ENCODE measurements at regions not wholly inside any gene's neighbourhood (a gene's known extent, or its start where the extent isn't known, plus 50 kb on each side); places are given as distances from the start of the nearest gene placed in this dataset.

- no peak overlapping the region for H3K4me3 Mint-ChIP-seq
- intact Hi-C loops (cut with micrococcal nuclease) = no loop called here
- no peak for DNase-seq (ENCODE audit: low spot score)
- no peaks in the 10 kb centered on the region for H3K9me3 Mint-ChIP-seq
- no peaks in the 10 kb centered on the region for H3K27me3 Mint-ChIP-seq (ENCODE audit: insufficient read depth)
- no peaks in the 10 kb centered on the region for H3K36me3 Mint-ChIP-seq (ENCODE audit: low read depth)
- H3K4me1 Mint-ChIP-seq (ENCODE audit: low read depth) = no peaks in the 10 kb centered on the region
- H3K27ac Mint-ChIP-seq = no peak overlapping the region
These were observed 240.2 kb downstream of the ATG4C start for GRCh38 chr1:63024132-63024531.

GRCh38 chr1:63027176-63027575, 243.2 kb downstream of the ATG4C start:
- no peak overlapping the region for H3K4me3 Mint-ChIP-seq
- H3K4me1 Mint-ChIP-seq (ENCODE audit: low read depth) = no peaks in the 10 kb centered on the region
- H3K27ac Mint-ChIP-seq = no peak overlapping the region
- no peaks in the 10 kb centered on the region for H3K27me3 Mint-ChIP-seq (ENCODE audit: insufficient read depth)
- no peaks in the 10 kb centered on the region for H3K9me3 Mint-ChIP-seq
- no peaks in the 10 kb centered on the region for H3K36me3 Mint-ChIP-seq (ENCODE audit: low read depth)
- intact Hi-C loops (cut with micrococcal nuclease) = no loop called here
- no peak for DNase-seq (ENCODE audit: low spot score)

- DNase-seq (ENCODE audit: low spot score) = no peak
- Mint-ChIP-seq H3K4me3 (no peak overlapping the region), H3K27ac (no peak overlapping the region), H3K36me3 (ENCODE audit: low read depth) (no peaks in the 10 kb centered on the region), H3K27me3 (ENCODE audit: insufficient read depth) (no peaks in the 10 kb centered on the region), H3K9me3 (no peaks in the 10 kb centered on the region), H3K4me1 (ENCODE audit: low read depth) (no peaks in the 10 kb centered on the region)
- intact Hi-C loops (cut with micrococcal nuclease) = no loop called here
These were observed 248.2 kb downstream of the ATG4C start for GRCh38 chr1:63032171-63032570.

- H3K27me3 Mint-ChIP-seq (ENCODE audit: insufficient read depth) = no peaks in the 10 kb centered on the region
- no peaks in the 10 kb centered on the region for H3K36me3 Mint-ChIP-seq (ENCODE audit: low read depth)
- no peaks in the 10 kb centered on the region for H3K9me3 Mint-ChIP-seq
- no peaks in the 10 kb centered on the region for H3K4me1 Mint-ChIP-seq (ENCODE audit: low read depth)
- DNase-seq (ENCODE audit: low spot score) = no peak
- intact Hi-C loops (cut with micrococcal nuclease) = no loop called here
- no peak overlapping the region for H3K27ac Mint-ChIP-seq
- no peak overlapping the region for H3K4me3 Mint-ChIP-seq
These were observed 249.3 kb downstream of the ATG4C start for GRCh38 chr1:63033211-63033610.

GRCh38 chr1:63034256-63034655, 250.3 kb downstream of the ATG4C start:
- H3K36me3 Mint-ChIP-seq (ENCODE audit: low read depth) = no peaks in the 10 kb centered on the region
- H3K4me3 Mint-ChIP-seq = no peak overlapping the region
- no peak overlapping the region for H3K27ac Mint-ChIP-seq
- DNase-seq (ENCODE audit: low spot score) = no peak
- no peaks in the 10 kb centered on the region for H3K4me1 Mint-ChIP-seq (ENCODE audit: low read depth)
- H3K27me3 Mint-ChIP-seq (ENCODE audit: insufficient read depth) = no peaks in the 10 kb centered on the region
- H3K9me3 Mint-ChIP-seq = no peaks in the 10 kb centered on the region
- intact Hi-C loops (cut with micrococcal nuclease) = no loop called here

GRCh38 chr1:63038586-63038985, 254.7 kb downstream of the ATG4C start:
- H3K27me3 Mint-ChIP-seq (ENCODE audit: insufficient read depth) = no peaks in the 10 kb centered on the region
- H3K36me3 Mint-ChIP-seq (ENCODE audit: low read depth) = no peaks in the 10 kb centered on the region
- H3K9me3 Mint-ChIP-seq = no peaks in the 10 kb centered on the region
- no peak overlapping the region for H3K27ac Mint-ChIP-seq
- H3K4me1 Mint-ChIP-seq (ENCODE audit: low read depth) = no peaks in the 10 kb centered on the region
- DNase-seq (ENCODE audit: low spot score) = no peak
- H3K4me3 Mint-ChIP-seq = no peak overlapping the region
- intact Hi-C loops (cut with micrococcal nuclease) = no loop called here

GRCh38 chr1:63041660-63042059, 257.7 kb downstream of the ATG4C start:
- Mint-ChIP-seq H3K36me3 (ENCODE audit: low read depth) (no peaks in the 10 kb centered on the region), H3K4me3 (no peak overlapping the region), H3K9me3 (no peaks in the 10 kb centered on the region), H3K4me1 (ENCODE audit: low read depth) (no peaks in the 10 kb centered on the region), H3K27ac (no peak overlapping the region), H3K27me3 (ENCODE audit: insufficient read depth) (no peaks in the 10 kb centered on the region)
- DNase-seq (ENCODE audit: low spot score) = no peak
- intact Hi-C loops (cut with micrococcal nuclease) = no loop called here

GRCh38 chr1:63042278-63042677, 258.3 kb downstream of the ATG4C start:
- no peak for DNase-seq (ENCODE audit: low spot score)
- Mint-ChIP-seq H3K27me3 (ENCODE audit: insufficient read depth) (no peaks in the 10 kb centered on the region), H3K4me1 (ENCODE audit: low read depth) (no peaks in the 10 kb centered on the region), H3K27ac (no peak overlapping the region), H3K4me3 (no peak overlapping the region), H3K9me3 (no peaks in the 10 kb centered on the region), H3K36me3 (ENCODE audit: low read depth) (no peaks in the 10 kb centered on the region)
- intact Hi-C loops (cut with micrococcal nuclease) = no loop called here

- H3K27ac Mint-ChIP-seq = no peak overlapping the region
- no peak for DNase-seq (ENCODE audit: low spot score)
- H3K36me3 Mint-ChIP-seq (ENCODE audit: low read depth) = no peaks in the 10 kb centered on the region
- H3K4me3 Mint-ChIP-seq = no peak overlapping the region
- H3K27me3 Mint-ChIP-seq (ENCODE audit: insufficient read depth) = no peaks in the 10 kb centered on the region
- no peaks in the 10 kb centered on the region for H3K4me1 Mint-ChIP-seq (ENCODE audit: low read depth)
- intact Hi-C loops (cut with micrococcal nuclease) = no loop called here
- H3K9me3 Mint-ChIP-seq = no peaks in the 10 kb centered on the region
These were observed 262.6 kb downstream of the ATG4C start for GRCh38 chr1:63046539-63046938.

GRCh38 chr1:63049135-63049534, 265.2 kb downstream of the ATG4C start:
- H3K4me1 Mint-ChIP-seq (ENCODE audit: low read depth) = no peaks in the 10 kb centered on the region
- H3K27ac Mint-ChIP-seq = no peak overlapping the region
- H3K9me3 Mint-ChIP-seq = no peaks in the 10 kb centered on the region
- no peaks in the 10 kb centered on the region for H3K36me3 Mint-ChIP-seq (ENCODE audit: low read depth)
- no peak overlapping the region for H3K4me3 Mint-ChIP-seq
- intact Hi-C loops (cut with micrococcal nuclease) = no loop called here
- DNase-seq (ENCODE audit: low spot score) = no peak
- no peaks in the 10 kb centered on the region for H3K27me3 Mint-ChIP-seq (ENCODE audit: insufficient read depth)

- H3K27me3 Mint-ChIP-seq (ENCODE audit: insufficient read depth) = no peaks in the 10 kb centered on the region
- intact Hi-C loops (cut with micrococcal nuclease) = no loop called here
- H3K4me1 Mint-ChIP-seq (ENCODE audit: low read depth) = no peaks in the 10 kb centered on the region
- H3K36me3 Mint-ChIP-seq (ENCODE audit: low read depth) = no peaks in the 10 kb centered on the region
- no peak for DNase-seq (ENCODE audit: low spot score)
- H3K27ac Mint-ChIP-seq = no peak overlapping the region
- no peak overlapping the region for H3K4me3 Mint-ChIP-seq
- H3K9me3 Mint-ChIP-seq = no peaks in the 10 kb centered on the region
These were observed 267.4 kb downstream of the ATG4C start for GRCh38 chr1:63051356-63051755.

GRCh38 chr1:63051886-63052285, 268.0 kb downstream of the ATG4C start:
- Mint-ChIP-seq H3K4me3 (no peak overlapping the region), H3K36me3 (ENCODE audit: low read depth) (no peaks in the 10 kb centered on the region), H3K9me3 (no peaks in the 10 kb centered on the region), H3K27ac (no peak overlapping the region), H3K27me3 (ENCODE audit: insufficient read depth) (no peaks in the 10 kb centered on the region), H3K4me1 (ENCODE audit: low read depth) (no peaks in the 10 kb centered on the region)
- no peak for DNase-seq (ENCODE audit: low spot score)
- intact Hi-C loops (cut with micrococcal nuclease) = no loop called here

- DNase-seq (ENCODE audit: low spot score) = no peak
- no peak overlapping the region for H3K27ac Mint-ChIP-seq
- no peaks in the 10 kb centered on the region for H3K27me3 Mint-ChIP-seq (ENCODE audit: insufficient read depth)
- intact Hi-C loops (cut with micrococcal nuclease) = no loop called here
- H3K9me3 Mint-ChIP-seq = no peaks in the 10 kb centered on the region
- no peak overlapping the region for H3K4me3 Mint-ChIP-seq
- H3K4me1 Mint-ChIP-seq (ENCODE audit: low read depth) = no peaks in the 10 kb centered on the region
- no peaks in the 10 kb centered on the region for H3K36me3 Mint-ChIP-seq (ENCODE audit: low read depth)
These were observed 268.2 kb upstream of the FOXD3 start for GRCh38 chr1:63054184-63054583.

- no peaks in the 10 kb centered on the region for H3K27me3 Mint-ChIP-seq (ENCODE audit: insufficient read depth)
- H3K4me1 Mint-ChIP-seq (ENCODE audit: low read depth) = no peaks in the 10 kb centered on the region
- intact Hi-C loops (cut with micrococcal nuclease) = no loop called here
- H3K36me3 Mint-ChIP-seq (ENCODE audit: low read depth) = no peaks in the 10 kb centered on the region
- H3K9me3 Mint-ChIP-seq = no peaks in the 10 kb centered on the region
- H3K27ac Mint-ChIP-seq = no peak overlapping the region
- no peak for DNase-seq (ENCODE audit: low spot score)
- no peak overlapping the region for H3K4me3 Mint-ChIP-seq
These were observed 259.0 kb upstream of the FOXD3 start for GRCh38 chr1:63063367-63063766.
